DND-41 (cell line): ENCODE measurements at regions not wholly inside any gene's neighbourhood (a gene's known extent, or its start where the extent isn't known, plus 50 kb on each side); places are given as distances from the start of the nearest gene placed in this dataset.

Experiments
- ATAC-seq: fragments of 200-7000 bp; cut with Tn5 transposase; 3 replicates; pipeline ENCODE4 v1.9.1; 2021; ENCODE audit warnings: low read depth; ENCODE audit not compliant: insufficient read depth
- DNase-seq: peaks from one replicate; pipeline ENCODE4 v3.0.0-alpha.2; 2020
- H2AFZ ChIP-seq: 2 replicates; pipeline ENCODE4 v1.6.0; 2012; ENCODE audit warnings: low read depth, low read length
- H3K27ac ChIP-seq: 2 replicates; pipeline ENCODE4 v1.5.1; 2012; ENCODE audit warnings: low read length, inconsistent platforms
- H3K27me3 ChIP-seq: fragments of 200-600 bp; sonication (generic); 2 replicates; pipeline ENCODE4 v1.6.0; 2012; ENCODE audit warnings: low read length, mild to moderate bottlenecking, inconsistent platforms; ENCODE audit not compliant: insufficient read depth, poor library complexity
- H3K36me3 ChIP-seq: 2 replicates; pipeline ENCODE4 v1.5.1; 2012; ENCODE audit warnings: low read length, inconsistent platforms; ENCODE audit not compliant: insufficient read depth
- H3K4me1 ChIP-seq: 2 replicates; pipeline ENCODE4 v1.5.1; 2012; ENCODE audit warnings: mild to moderate bottlenecking, low read length; ENCODE audit not compliant: insufficient read depth
- H3K4me2 ChIP-seq: 2 replicates; pipeline ENCODE4 v1.6.0; 2012; ENCODE audit warnings: mild to moderate bottlenecking, moderate library complexity, low read length, inconsistent platforms; ENCODE audit not compliant: insufficient read depth
- H3K4me3 ChIP-seq, 2 experiments: fragments of 200-600 bp in 1 of 2; shearing (Covaris generic) in 1 of 2; 2 replicates each; pipeline ENCODE4 v1.5.1; 2012 to 2016; ENCODE audit warnings: inconsistent platforms in 2 of 2, low read length in 2 of 2, mild to moderate bottlenecking in 2 of 2, low read depth in 1 of 2, moderate library complexity in 1 of 2
- H3K79me2 ChIP-seq: 2 replicates; pipeline ENCODE4 v1.6.0; 2012; ENCODE audit warnings: low read length, inconsistent platforms; ENCODE audit not compliant: insufficient read depth
- H3K9ac ChIP-seq: 2 replicates; pipeline ENCODE4 v1.6.0; 2012; ENCODE audit warnings: low read depth, mild to moderate bottlenecking, inconsistent platforms, low read length, moderate library complexity
- H3K9me3 ChIP-seq: 2 replicates; pipeline ENCODE4 v1.5.1; 2012; ENCODE audit warnings: low read length, moderate library complexity, mild to moderate bottlenecking, inconsistent platforms; ENCODE audit not compliant: insufficient read depth, severe bottlenecking
- H4K20me1 ChIP-seq: 2 replicates; pipeline ENCODE4 v1.6.0; 2012; ENCODE audit warnings: low read length; ENCODE audit not compliant: insufficient read depth
- CTCF ChIP-seq: IDR thresholded peaks from 2 replicates; pipeline ENCODE4 v1.5.1; 2012; ENCODE audit warnings: borderline replicate concordance, low read length, moderate library complexity, mild to moderate bottlenecking; ENCODE audit not compliant: poor library complexity, severe bottlenecking; ENCODE audit errors: extremely low read depth
- EZH2 ChIP-seq: IDR thresholded peaks from 3 replicates; pipeline ENCODE4 v1.6.1; 2012; ENCODE audit warnings: borderline replicate concordance, low read depth, mild to moderate bottlenecking, moderate library complexity, low read length, inconsistent platforms; ENCODE audit not compliant: severe bottlenecking

GRCh38 chr7:96377399-96377798 is 55.5 kb upstream of the SLC25A13 start:
- ATAC-seq (no peak), DNase-seq (no peak)
- no peaks in the 10 kb centered on the region for H4K20me1 ChIP-seq
- H3K4me3 ChIP-seq, result no peak overlapping the region
- H3K4me2 ChIP-seq, result no peak overlapping the region
- H2AFZ ChIP-seq, result no peak overlapping the region
- no peak overlapping the region for H3K27ac ChIP-seq
- no peaks in the 10 kb centered on the region for H3K27me3 ChIP-seq
- H3K79me2 ChIP-seq, result no peaks in the 10 kb centered on the region
- TF ChIP-seq CTCF (no peak), EZH2 (no peak)
- no peak overlapping the region for H3K9ac ChIP-seq
- no peaks in the 10 kb centered on the region for H3K4me1 ChIP-seq
- no peaks in the 10 kb centered on the region for H3K9me3 ChIP-seq
- no peaks in the 10 kb centered on the region for H3K36me3 ChIP-seq
